ENCODE measurements at regions not wholly inside any gene's neighbourhood (a gene's known extent, or its start where the extent isn't known, plus 50 kb on each side); places are given as distances from the start of the nearest gene placed in this dataset.

DNA sequence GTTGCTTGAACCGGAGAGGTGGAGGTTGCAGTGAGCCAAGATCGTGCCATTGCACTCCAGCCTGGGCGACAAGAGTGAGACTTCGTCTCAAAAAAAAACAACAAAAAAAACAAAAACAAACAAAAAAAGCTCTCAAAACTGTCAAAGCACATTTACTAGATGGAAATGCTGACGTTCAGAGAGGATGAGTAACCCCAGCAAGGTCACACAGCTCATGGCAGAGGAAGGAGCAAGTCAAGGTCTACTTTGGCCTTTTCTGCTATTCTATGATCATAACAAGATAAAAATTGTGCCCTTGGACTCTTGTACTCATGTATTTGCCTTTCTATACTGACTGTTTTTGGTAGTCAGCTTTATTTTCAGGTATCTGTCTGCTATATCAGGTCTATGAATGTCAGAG is 109.5 kb downstream of the ARL6IP6 start:
- TF ChIP-seq, protein P1, sequence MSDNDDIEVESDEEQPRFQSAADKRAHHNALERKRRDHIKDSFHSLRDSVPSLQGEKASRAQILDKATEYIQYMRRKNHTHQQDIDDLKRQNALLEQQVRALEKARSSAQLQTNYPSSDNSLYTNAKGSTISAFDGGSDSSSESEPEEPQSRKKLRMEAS (IDR thresholded peaks at IDR 0.05), result no peak
- TF ChIP-seq GABPA (IDR thresholded peaks at IDR 0.05 in 1 of 2, conservative IDR thresholded peaks at IDR 0.05 in 1 of 2), result no peak
- TF ChIP-seq, protein P2, sequence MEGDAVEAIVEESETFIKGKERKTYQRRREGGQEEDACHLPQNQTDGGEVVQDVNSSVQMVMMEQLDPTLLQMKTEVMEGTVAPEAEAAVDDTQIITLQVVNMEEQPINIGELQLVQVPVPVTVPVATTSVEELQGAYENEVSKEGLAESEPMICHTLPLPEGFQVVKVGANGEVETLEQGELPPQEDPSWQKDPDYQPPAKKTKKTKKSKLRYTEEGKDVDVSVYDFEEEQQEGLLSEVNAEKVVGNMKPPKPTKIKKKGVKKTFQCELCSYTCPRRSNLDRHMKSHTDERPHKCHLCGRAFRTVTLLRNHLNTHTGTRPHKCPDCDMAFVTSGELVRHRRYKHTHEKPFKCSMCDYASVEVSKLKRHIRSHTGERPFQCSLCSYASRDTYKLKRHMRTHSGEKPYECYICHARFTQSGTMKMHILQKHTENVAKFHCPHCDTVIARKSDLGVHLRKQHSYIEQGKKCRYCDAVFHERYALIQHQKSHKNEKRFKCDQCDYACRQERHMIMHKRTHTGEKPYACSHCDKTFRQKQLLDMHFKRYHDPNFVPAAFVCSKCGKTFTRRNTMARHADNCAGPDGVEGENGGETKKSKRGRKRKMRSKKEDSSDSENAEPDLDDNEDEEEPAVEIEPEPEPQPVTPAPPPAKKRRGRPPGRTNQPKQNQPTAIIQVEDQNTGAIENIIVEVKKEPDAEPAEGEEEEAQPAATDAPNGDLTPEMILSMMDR (IDR thresholded peaks at IDR 0.05; ENCODE audit: low read depth, low read length, missing input control), result no peak
- no peak for TF ChIP-seq FOXA2 (IDR thresholded peaks at IDR 0.05)
- TF ChIP-seq HNF4A (conservative IDR thresholded peaks at IDR 0.05), result no peak
- TF ChIP-seq SP1 (IDR thresholded peaks at IDR 0.05), result no peak
- TF ChIP-seq RXRA (IDR thresholded peaks at IDR 0.05), result no peak
- TF ChIP-seq, protein P3, sequence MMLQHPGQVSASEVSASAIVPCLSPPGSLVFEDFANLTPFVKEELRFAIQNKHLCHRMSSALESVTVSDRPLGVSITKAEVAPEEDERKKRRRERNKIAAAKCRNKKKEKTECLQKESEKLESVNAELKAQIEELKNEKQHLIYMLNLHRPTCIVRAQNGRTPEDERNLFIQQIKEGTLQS (IDR thresholded peaks at IDR 0.05), result no peak
- TF ChIP-seq, protein P4, sequence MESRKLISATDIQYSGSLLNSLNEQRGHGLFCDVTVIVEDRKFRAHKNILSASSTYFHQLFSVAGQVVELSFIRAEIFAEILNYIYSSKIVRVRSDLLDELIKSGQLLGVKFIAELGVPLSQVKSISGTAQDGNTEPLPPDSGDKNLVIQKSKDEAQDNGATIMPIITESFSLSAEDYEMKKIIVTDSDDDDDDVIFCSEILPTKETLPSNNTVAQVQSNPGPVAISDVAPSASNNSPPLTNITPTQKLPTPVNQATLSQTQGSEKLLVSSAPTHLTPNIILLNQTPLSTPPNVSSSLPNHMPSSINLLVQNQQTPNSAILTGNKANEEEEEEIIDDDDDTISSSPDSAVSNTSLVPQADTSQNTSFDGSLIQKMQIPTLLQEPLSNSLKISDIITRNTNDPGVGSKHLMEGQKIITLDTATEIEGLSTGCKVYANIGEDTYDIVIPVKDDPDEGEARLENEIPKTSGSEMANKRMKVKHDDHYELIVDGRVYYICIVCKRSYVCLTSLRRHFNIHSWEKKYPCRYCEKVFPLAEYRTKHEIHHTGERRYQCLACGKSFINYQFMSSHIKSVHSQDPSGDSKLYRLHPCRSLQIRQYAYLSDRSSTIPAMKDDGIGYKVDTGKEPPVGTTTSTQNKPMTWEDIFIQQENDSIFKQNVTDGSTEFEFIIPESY (IDR thresholded peaks at IDR 0.05), result no peak
- TF ChIP-seq RAD21 (IDR thresholded peaks at IDR 0.05), result no peak
- no peak for TF ChIP-seq EGR1 (IDR thresholded peaks at IDR 0.05; ENCODE audit: low read depth in 2 of 2)
- TF ChIP-seq YY1 (IDR thresholded peaks at IDR 0.05), result no peak
- TF ChIP-seq NR2F2 (IDR thresholded peaks at IDR 0.05), result peak; percentile 44

Measured in liver (tissue), 3 donors.